SU-DHL-6 (cell line): ENCODE measurements at regions not wholly inside any gene's neighbourhood (a gene's known extent, or its start where the extent isn't known, plus 50 kb on each side); places are given as distances from the start of the nearest gene placed in this dataset.

ENCODE experiments used
- H2AFZ ChIP-seq: fragments of 200-600 bp; sonication (generic); 2 replicates; pipeline ENCODE4 v1.6.1; 2014; ENCODE audit warnings: low read depth, mild to moderate bottlenecking, moderate library complexity, mixed read lengths, antibody characterized with exemption, low read length; ENCODE audit not compliant: severe bottlenecking
- H3F3A ChIP-seq: fragments of 200-600 bp; shearing (Covaris generic); 2 replicates; pipeline ENCODE4 v1.6.0; 2016; ENCODE audit warnings: antibody characterized with exemption, mild to moderate bottlenecking; ENCODE audit not compliant: insufficient read depth
- H3K27ac ChIP-seq: fragments of 200-600 bp; sonication (generic); 2 replicates; pipeline ENCODE4 v1.5.1; 2016; ENCODE audit warnings: low read depth, mild to moderate bottlenecking, low read length, moderate library complexity, mixed read lengths
- H3K27me3 ChIP-seq: fragments of 200-600 bp; sonication (generic), shearing (Covaris generic); 2 replicates; pipeline ENCODE4 v1.6.0; 2014; ENCODE audit warnings: mild to moderate bottlenecking, low read length
- H3K36me3 ChIP-seq: fragments of 200-600 bp; sonication (generic); 2 replicates; pipeline ENCODE4 v1.6.1; 2014; ENCODE audit warnings: mild to moderate bottlenecking, low read length, mixed read lengths
- H3K4me2 ChIP-seq: fragments of 300-600, 200-600 bp; shearing (Covaris generic), sonication (generic); 2 replicates; pipeline ENCODE4 v1.6.0; 2014; ENCODE audit warnings: low read length, low read depth, mild to moderate bottlenecking; ENCODE audit not compliant: poor library complexity, severe bottlenecking
- H3K4me3 ChIP-seq: fragments of 200-600 bp; sonication (generic); 2 replicates; pipeline ENCODE4 v1.5.1; 2014; ENCODE audit warnings: antibody characterized with exemption, low read length, mild to moderate bottlenecking, mixed read lengths; ENCODE audit not compliant: insufficient read depth, poor library complexity, severe bottlenecking
- H3K79me2 ChIP-seq: fragments of 200-600 bp; sonication (generic); 2 replicates; pipeline ENCODE4 v1.6.1; 2014; ENCODE audit warnings: mild to moderate bottlenecking, low read length, moderate library complexity; ENCODE audit not compliant: insufficient read depth
- H3K9ac ChIP-seq: fragments of 200-600 bp; sonication (generic); 2 replicates; pipeline ENCODE4 v1.7.0; 2014; ENCODE audit warnings: mild to moderate bottlenecking, low read length
- H3K9me2 ChIP-seq: fragments of 200-600 bp; sonication (generic); replicated peaks from 2 replicates; pipeline ENCODE4 v1.6.1; 2014; ENCODE audit warnings: low read length; ENCODE audit not compliant: insufficient read depth
- H3K9me3 ChIP-seq: fragments of 200-600 bp; sonication (generic); 2 replicates; pipeline ENCODE4 v1.6.1; 2014; ENCODE audit warnings: low read length, mixed read lengths; ENCODE audit not compliant: insufficient read depth
- H4K20me1 ChIP-seq: fragments of 200-600 bp; sonication (generic); 2 replicates; pipeline ENCODE4 v1.6.1; 2014; ENCODE audit warnings: low read depth, mild to moderate bottlenecking, antibody characterized with exemption, low read length, moderate library complexity, mixed read lengths
- EZH2phosphoT487 ChIP-seq: fragments of 200-600 bp; sonication (generic), shearing (Covaris generic); conservative IDR thresholded peaks from 2 replicates; pipeline ENCODE4 v1.6.1; 2018; ENCODE audit warnings: mild to moderate bottlenecking, antibody characterized with exemption, low read length, moderate library complexity, mixed read lengths
- TF ChIP-seq, protein P1 (sequence below): fragments of 200-600 bp; sonication (generic); IDR thresholded peaks from one replicate; pipeline ENCODE4 v1.5.1; 2017; ENCODE audit warnings: antibody characterized with exemption, mild to moderate bottlenecking, low read length, moderate library complexity; ENCODE audit not compliant: insufficient read depth, poor library complexity, severe bottlenecking

DNA sequence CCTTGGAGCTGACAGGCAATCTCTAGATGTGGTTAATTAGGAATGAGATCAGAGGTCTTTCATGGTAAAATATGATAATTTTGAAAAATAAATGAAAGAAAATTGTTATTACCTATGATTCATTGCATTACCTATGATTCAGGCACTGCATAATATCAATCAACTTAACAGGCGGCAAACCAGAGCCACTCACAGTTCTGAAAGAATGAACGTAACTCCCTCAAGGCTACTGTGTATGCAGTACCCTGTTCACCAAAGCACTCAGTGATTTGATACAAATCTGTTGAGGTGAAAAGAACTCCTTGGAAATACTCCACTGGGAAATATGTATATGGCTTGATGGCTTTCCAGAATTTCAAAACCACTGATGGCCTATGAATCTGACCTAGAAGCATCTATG, 398.9 kb downstream of the ACTL7B start:
- Histone ChIP-seq H3K4me3 (no peak overlapping the region), H3K4me2 (no peak overlapping the region), H4K20me1 (no peaks in the 10 kb centered on the region), H3K27me3 (no peaks in the 10 kb centered on the region), H3K79me2 (no peaks in the 10 kb centered on the region), H3K9ac (no peak overlapping the region), H3F3A (no peaks in the 10 kb centered on the region), H3K9me3 (no peaks in the 10 kb centered on the region), H3K9me2 (no peaks in the 10 kb centered on the region), H3K36me3 (no peaks in the 10 kb centered on the region), H3K27ac (no peak overlapping the region), H2AFZ (no peak overlapping the region)
- no peak for TF ChIP-seq EZH2phosphoT487
- TF ChIP-seq, protein P1, sequence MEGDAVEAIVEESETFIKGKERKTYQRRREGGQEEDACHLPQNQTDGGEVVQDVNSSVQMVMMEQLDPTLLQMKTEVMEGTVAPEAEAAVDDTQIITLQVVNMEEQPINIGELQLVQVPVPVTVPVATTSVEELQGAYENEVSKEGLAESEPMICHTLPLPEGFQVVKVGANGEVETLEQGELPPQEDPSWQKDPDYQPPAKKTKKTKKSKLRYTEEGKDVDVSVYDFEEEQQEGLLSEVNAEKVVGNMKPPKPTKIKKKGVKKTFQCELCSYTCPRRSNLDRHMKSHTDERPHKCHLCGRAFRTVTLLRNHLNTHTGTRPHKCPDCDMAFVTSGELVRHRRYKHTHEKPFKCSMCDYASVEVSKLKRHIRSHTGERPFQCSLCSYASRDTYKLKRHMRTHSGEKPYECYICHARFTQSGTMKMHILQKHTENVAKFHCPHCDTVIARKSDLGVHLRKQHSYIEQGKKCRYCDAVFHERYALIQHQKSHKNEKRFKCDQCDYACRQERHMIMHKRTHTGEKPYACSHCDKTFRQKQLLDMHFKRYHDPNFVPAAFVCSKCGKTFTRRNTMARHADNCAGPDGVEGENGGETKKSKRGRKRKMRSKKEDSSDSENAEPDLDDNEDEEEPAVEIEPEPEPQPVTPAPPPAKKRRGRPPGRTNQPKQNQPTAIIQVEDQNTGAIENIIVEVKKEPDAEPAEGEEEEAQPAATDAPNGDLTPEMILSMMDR = no peak

DNA sequence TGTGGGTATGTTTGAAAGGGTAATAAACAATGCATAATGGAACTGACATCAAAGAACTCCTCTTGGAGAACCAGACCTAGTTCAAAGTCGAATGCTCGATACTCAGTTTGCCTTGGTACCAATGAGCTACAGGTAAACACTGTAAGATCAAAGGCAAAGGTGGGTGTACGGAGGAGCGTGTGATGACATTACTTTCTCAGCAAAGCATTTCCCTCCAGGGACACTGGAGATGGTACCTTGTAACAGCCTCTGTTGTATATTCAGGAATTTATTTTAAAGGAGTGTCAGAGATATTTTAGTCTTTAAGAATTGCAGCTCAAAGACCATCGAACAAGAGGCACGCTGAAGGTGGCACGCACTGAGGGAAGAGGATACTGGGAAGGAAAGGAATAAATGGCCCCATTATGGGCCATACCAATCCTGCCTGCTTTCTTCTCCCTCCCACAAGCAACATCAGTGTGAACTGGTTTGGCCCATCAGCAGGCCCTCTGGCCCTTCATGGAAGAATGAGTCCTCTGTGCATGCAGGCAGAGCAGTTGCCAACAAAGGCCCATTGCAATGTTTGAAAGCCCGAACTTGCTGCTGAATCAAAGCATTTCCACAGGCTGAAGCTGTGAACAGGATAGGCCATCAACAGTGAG, 410.2 kb downstream of the ACTL7B start:
- H3K79me2 ChIP-seq = no peaks in the 10 kb centered on the region
- no peak overlapping the region for H3K9ac ChIP-seq
- no peaks in the 10 kb centered on the region for H3K36me3 ChIP-seq
- no peak for TF ChIP-seq EZH2phosphoT487
- TF ChIP-seq, protein P1 = no peak
- no peak overlapping the region for H2AFZ ChIP-seq
- H3K9me2 ChIP-seq = no peaks in the 10 kb centered on the region
- no peak overlapping the region for H3K27ac ChIP-seq
- no peaks in the 10 kb centered on the region for H4K20me1 ChIP-seq
- H3K4me3 ChIP-seq = no peak overlapping the region
- no peaks in the 10 kb centered on the region for H3K27me3 ChIP-seq
- no peaks in the 10 kb centered on the region for H3K9me3 ChIP-seq
- H3F3A ChIP-seq = no peaks in the 10 kb centered on the region
- no peak overlapping the region for H3K4me2 ChIP-seq

GRCh38 chr9:108444400-108445358, 411.1 kb downstream of the ACTL7B start:
- Histone ChIP-seq H3K9me2 (no peaks in the 10 kb centered on the region), H3K36me3 (no peaks in the 10 kb centered on the region), H3K27me3 (no peaks in the 10 kb centered on the region), H3K9me3 (no peaks in the 10 kb centered on the region), H3K4me2 (no peak overlapping the region), H3K79me2 (no peaks in the 10 kb centered on the region), H3K27ac (no peak overlapping the region), H3F3A (no peaks in the 10 kb centered on the region), H3K4me3 (no peak overlapping the region), H2AFZ (no peak overlapping the region), H4K20me1 (no peaks in the 10 kb centered on the region), H3K9ac (no peak overlapping the region)
- no peak for TF ChIP-seq EZH2phosphoT487

DNA sequence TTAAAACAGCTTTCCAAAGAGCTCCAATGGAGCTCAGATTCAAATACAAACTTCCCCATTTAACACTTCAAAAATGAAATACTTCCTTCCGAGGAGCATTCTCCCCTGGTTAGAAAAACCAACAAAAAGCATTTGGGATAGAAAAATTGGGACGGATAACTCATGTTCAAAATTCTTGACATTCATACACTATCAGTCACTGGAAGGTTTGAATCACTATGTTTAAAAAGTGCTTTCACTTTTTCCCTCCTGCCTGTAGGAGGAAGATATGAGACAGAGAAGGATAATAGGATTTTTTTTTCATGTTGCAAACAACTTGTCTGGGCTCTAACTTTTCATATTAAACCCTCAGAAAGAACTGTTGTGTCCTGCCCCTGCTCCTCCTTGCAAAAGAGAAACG, 412.0 kb downstream of the ACTL7B start:
- TF ChIP-seq, protein P1 = no peak
- no peak overlapping the region for H3K9ac ChIP-seq

More for the DNA sequence above, 412.0 kb downstream of the ACTL7B start:
- H3K9me3 ChIP-seq = no peaks in the 10 kb centered on the region
- no peaks in the 10 kb centered on the region for H3K79me2 ChIP-seq
- no peaks in the 10 kb centered on the region for H3F3A ChIP-seq
- no peaks in the 10 kb centered on the region for H3K9me2 ChIP-seq
- H4K20me1 ChIP-seq = no peaks in the 10 kb centered on the region
- H3K27me3 ChIP-seq = no peaks in the 10 kb centered on the region
- H3K36me3 ChIP-seq = no peaks in the 10 kb centered on the region
- H2AFZ ChIP-seq = no peak overlapping the region
- H3K4me2 ChIP-seq = no peak overlapping the region
- H3K27ac ChIP-seq = no peak overlapping the region
- H3K4me3 ChIP-seq = no peak overlapping the region
